ENCODE measurements at regions not wholly inside any gene's neighbourhood (a gene's known extent, or its start where the extent isn't known, plus 50 kb on each side); places are given as distances from the start of the nearest gene placed in this dataset.
A peak's percentile ranks its signal among the peaks of the same experiment; 100 is the strongest.

GRCh38 chr4:184548648-184549341 lies 74.4 kb upstream of the IRF2 start (continued):
- TF ChIP-seq MLXIP (CRISPR knock-in tag; IDR thresholded peaks at IDR 0.05; ENCODE audit: borderline replicate concordance) (no peak), SAP130 (CRISPR knock-in tag; IDR thresholded peaks at IDR 0.05; ENCODE audit: low read depth) (peak; percentile 73), IKZF4 (CRISPR knock-in tag; IDR thresholded peaks at IDR 0.05; ENCODE audit: borderline replicate concordance, low read depth, not compliant biosample characterization) (no peak), ZNF615 (CRISPR knock-in tag; IDR thresholded peaks at IDR 0.05; ENCODE audit: borderline replicate concordance) (no peak), ZNF556 (CRISPR knock-in tag; IDR thresholded peaks at IDR 0.05; ENCODE audit: borderline replicate concordance) (no peak), SRY (CRISPR knock-in tag; IDR thresholded peaks at IDR 0.05) (no peak), POGZ (CRISPR knock-in tag; IDR thresholded peaks at IDR 0.05) (peak; percentile 55; the same call in 1 of the 2 replicates), TCF7L2 (IDR thresholded peaks at IDR 0.05; ENCODE audit: low read depth, low read length) (no peak), U2AF2 (IDR thresholded peaks at IDR 0.05; ENCODE audit: low read depth, low read length) (no peak), KLF11 (CRISPR knock-in tag; IDR thresholded peaks at IDR 0.05) (no peak), PLRG1 (conservative IDR thresholded peaks at IDR 0.05) (no peak), SOX6 (IDR thresholded peaks at IDR 0.05) (no peak), SOX6 (CRISPR knock-in tag; IDR thresholded peaks at IDR 0.05) (peak; percentile 71), ZSCAN29 (CRISPR knock-in tag; conservative IDR thresholded peaks at IDR 0.05) (no peak), PATZ1 (CRISPR knock-in tag; IDR thresholded peaks at IDR 0.05) (no peak; the same call in 1 of the 2 replicates), KLF9 (CRISPR knock-in tag; IDR thresholded peaks at IDR 0.05; ENCODE audit: low read depth) (no peak), GATAD2A (CRISPR knock-in tag; IDR thresholded peaks at IDR 0.05) (peak; percentile 38)
- TF ChIP-seq, protein P1, sequence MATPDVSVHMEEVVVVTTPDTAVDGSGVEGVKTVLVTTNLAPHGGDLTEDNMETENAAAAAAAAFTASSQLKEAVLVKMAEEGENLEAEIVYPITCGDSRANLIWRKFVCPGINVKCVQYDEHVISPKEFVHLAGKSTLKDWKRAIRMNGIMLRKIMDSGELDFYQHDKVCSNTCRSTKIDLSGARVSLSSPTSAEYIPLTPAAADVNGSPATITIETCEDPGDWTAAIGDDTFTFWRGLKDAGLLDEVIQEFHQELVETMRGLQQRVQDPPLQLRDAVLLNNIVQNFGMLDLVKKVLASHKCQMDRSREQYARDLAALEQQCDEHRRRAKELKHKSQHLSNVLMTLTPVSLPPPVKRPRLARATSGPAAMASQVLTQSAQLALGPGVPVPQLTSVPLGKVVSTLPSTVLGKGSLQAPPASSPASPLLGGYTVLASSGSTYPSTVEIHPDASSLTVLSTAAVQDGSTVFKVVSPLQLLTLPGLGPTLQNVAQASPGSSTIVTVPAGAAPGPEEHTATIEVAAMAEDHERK (CRISPR knock-in tag; IDR thresholded peaks at IDR 0.05; ENCODE audit: low read depth): no peak
- TF ChIP-seq, protein P2, sequence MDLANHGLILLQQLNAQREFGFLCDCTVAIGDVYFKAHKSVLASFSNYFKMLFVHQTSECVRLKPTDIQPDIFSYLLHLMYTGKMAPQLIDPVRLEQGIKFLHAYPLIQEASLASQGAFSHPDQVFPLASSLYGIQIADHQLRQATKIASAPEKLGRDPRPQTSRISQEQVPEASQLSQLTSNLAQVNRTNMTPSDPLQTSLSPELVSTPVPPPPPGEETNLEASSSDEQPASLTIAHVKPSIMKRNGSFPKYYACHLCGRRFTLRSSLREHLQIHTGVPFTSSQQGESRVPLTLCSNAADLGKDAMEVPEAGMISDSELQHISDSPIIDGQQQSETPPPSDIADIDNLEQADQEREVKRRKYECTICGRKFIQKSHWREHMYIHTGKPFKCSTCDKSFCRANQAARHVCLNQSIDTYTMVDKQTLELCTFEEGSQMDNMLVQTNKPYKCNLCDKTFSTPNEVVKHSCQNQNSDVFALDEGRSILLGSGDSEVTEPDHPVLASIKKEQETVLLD (CRISPR knock-in tag; IDR thresholded peaks at IDR 0.05; ENCODE audit: low read depth): no peak

Data from HepG2 (cell line).